Activated T-cell treated with anti-CD3 and anti-CD28 coated beads, Interleukin-2, amount 50 U/mL, for 24 hours (primary cell): ENCODE measurements at regions not wholly inside any gene's neighbourhood (a gene's known extent, or its start where the extent isn't known, plus 50 kb on each side); places are given as distances from the start of the nearest gene placed in this dataset.
"Not testable (repeated sequence)": the region's sequence is repeated elsewhere in the genome, so short reads cannot be mapped to it uniquely, and the experiment has no call there.

Source experiments
- DNase-seq: peaks from one replicate; pipeline ENCODE4 v3.0.0-alpha.2; 2020
- H3K27ac Mint-ChIP-seq: 2 replicates; pipeline ENCODE4 v1.8.0; 2020; ENCODE audit warnings: mild to moderate bottlenecking, mixed read lengths
- H3K27me3 Mint-ChIP-seq: 2 replicates; pipeline ENCODE4 v1.8.0; 2020; ENCODE audit warnings: mixed read lengths
- H3K36me3 Mint-ChIP-seq: 2 replicates; pipeline ENCODE4 v1.8.0; 2020; ENCODE audit warnings: low read depth, mixed read lengths
- H3K4me1 Mint-ChIP-seq: 2 replicates; pipeline ENCODE4 v1.8.0; 2020; ENCODE audit warnings: low read depth, mixed read lengths
- H3K4me3 Mint-ChIP-seq: 2 replicates; pipeline ENCODE4 v1.8.0; 2020; ENCODE audit warnings: mild to moderate bottlenecking, moderate library complexity, mixed read lengths
- H3K9me3 Mint-ChIP-seq: 2 replicates; pipeline ENCODE4 v1.8.0; 2020; ENCODE audit warnings: mixed read lengths

DNA sequence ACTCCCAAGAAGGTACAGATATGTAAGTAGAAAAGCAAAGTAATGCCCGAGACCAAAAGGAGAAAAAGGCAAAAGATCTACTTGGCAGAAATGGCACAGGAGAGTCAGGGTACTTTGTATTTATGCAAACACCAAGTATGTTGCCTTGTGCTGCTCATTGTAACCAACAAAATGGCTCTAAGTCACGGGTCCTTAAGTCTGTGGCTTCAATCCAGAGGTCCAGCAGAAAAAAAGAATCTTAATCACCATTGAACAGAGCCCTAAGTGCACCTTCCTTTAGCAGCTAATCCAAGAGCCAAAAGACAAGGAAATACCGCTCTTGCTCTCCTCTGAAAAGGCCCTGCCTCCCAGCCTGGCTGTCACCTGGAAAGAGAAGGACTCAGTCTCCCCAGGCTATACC, 324.9 kb upstream of the PPARGC1A start:
- Mint-ChIP-seq H3K4me3 (no peak overlapping the region), H3K27me3 (no peaks in the 10 kb centered on the region), H3K4me1 (no peaks in the 10 kb centered on the region), H3K36me3 (no peaks in the 10 kb centered on the region), H3K27ac (no peak overlapping the region), H3K9me3 (no peaks in the 10 kb centered on the region)
- DNase-seq = no peak

DNA sequence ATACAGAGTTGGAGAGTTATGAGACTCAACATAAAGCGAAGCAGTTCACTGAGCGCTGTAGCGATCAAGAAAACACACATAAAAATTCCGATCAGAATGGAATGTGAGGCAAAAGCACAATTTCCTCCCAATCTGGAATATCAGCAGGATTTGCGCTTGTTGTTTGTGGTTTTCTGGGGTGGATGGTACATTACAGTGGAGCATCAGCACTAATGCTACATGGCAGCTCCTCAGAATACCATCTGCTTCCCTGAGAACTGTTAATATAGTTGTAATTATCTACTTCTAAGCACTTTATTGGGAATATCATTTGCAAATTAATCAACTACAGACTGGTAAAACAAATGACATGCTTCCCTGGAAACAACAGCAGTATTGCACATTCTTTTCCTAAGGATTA, 324.1 kb upstream of the PPARGC1A start:
- no peak overlapping the region for H3K27ac Mint-ChIP-seq
- H3K9me3 Mint-ChIP-seq = no peaks in the 10 kb centered on the region
- DNase-seq = no peak
- H3K36me3 Mint-ChIP-seq = no peaks in the 10 kb centered on the region
- H3K4me1 Mint-ChIP-seq = no peaks in the 10 kb centered on the region
- no peaks in the 10 kb centered on the region for H3K27me3 Mint-ChIP-seq
- H3K4me3 Mint-ChIP-seq = no peak overlapping the region

DNA sequence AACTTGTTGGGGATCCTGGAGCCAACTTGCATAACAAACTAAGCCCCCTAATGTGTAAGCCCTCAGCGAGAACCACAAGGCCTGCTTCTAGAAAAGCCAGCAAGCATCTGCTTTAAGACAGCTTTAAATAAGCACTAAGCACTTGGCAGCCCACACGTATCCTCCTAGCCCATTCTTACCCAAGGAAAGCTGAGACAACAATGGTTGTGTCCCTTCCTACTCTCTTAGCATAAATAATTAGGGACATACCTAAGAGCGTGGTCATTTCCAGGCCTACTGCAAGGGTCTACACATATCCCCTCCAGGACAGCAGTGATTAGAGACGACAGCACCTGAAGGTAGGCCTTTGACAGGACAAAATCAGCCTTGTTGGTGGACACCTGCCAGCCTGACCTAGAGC, 322.8 kb upstream of the PPARGC1A start:
- H3K27me3 Mint-ChIP-seq = no peaks in the 10 kb centered on the region
- H3K27ac Mint-ChIP-seq = no peak overlapping the region
- H3K9me3 Mint-ChIP-seq = no peaks in the 10 kb centered on the region
- no peaks in the 10 kb centered on the region for H3K36me3 Mint-ChIP-seq
- no peak overlapping the region for H3K4me3 Mint-ChIP-seq
- H3K4me1 Mint-ChIP-seq = no peaks in the 10 kb centered on the region
- DNase-seq = no peak

DNA sequence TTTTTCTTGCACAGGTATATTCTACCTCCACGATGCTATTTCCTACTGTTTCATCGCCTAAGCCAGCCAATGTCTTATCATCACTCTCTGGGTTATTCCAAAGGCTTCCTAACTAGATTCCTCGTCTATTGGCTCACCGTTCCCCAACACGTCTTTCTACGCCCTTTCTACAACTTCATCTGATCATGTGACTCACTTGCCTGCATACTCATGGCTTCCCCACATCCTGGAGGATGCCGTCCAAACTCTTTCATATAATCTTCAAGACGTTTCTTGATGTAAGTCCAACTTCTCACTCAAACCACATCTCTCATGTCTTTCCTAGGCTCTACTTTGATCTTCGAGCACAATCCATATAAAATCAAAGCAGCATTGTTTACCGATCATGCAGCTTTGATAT, 322.0 kb upstream of the PPARGC1A start:
- no peak overlapping the region for H3K4me3 Mint-ChIP-seq
- no peaks in the 10 kb centered on the region for H3K36me3 Mint-ChIP-seq
- no peaks in the 10 kb centered on the region for H3K27me3 Mint-ChIP-seq
- DNase-seq = no peak
- no peaks in the 10 kb centered on the region for H3K4me1 Mint-ChIP-seq
- H3K27ac Mint-ChIP-seq = no peak overlapping the region
- H3K9me3 Mint-ChIP-seq = no peaks in the 10 kb centered on the region

DNA sequence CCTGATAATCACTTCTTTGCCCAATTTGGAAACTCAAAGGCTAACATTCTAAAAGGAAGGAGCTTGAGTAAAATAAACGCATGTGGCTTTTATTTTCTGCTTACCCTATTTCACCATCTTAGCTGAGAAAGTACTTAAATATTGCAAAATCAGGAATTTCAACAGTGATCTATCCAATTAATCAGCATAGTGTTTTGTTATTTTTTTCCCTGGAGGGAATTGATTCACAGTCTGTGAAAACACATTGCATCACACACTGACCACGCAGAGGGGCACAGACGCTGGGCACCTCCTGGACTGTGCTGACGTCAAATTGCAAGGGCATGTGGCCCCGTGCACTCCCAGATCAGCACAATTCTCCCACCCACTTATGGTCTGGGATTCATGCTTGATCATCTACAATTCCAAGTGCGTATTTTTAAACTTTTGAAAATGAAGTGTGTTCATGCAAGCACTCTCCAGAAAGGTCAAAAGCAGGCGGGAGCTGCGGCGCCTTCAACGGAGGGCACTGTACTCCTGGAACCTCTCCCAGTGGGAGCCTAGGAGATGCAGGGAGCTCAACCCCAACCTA, 320.6 kb upstream of the PPARGC1A start:
- no peaks in the 10 kb centered on the region for H3K9me3 Mint-ChIP-seq
- no peak overlapping the region for H3K4me3 Mint-ChIP-seq
- H3K27ac Mint-ChIP-seq = no peak overlapping the region
- no peaks in the 10 kb centered on the region for H3K27me3 Mint-ChIP-seq
- H3K4me1 Mint-ChIP-seq = no peaks in the 10 kb centered on the region
- no peak for DNase-seq
- H3K36me3 Mint-ChIP-seq = no peaks in the 10 kb centered on the region

DNA sequence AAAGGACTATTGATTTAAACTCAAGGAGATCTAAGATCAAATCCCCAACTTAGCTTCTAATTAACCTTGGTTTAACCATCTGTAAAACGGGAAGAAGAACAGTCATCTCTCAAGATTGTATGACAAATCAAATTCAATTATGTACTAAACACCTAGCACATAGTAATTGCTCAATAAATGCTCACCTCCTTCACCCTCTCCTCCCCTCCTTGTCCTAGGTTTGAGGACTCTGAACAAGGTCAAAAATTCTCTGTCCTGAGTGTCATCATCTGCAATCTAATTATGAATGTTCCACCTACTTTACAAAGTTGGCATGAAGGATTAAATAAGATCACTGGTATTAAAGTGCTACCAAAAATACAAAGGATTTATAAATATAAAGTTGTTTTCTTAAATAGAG, 320.1 kb upstream of the PPARGC1A start:
- H3K27me3 Mint-ChIP-seq = no peaks in the 10 kb centered on the region
- H3K4me1 Mint-ChIP-seq = no peaks in the 10 kb centered on the region
- no peak overlapping the region for H3K4me3 Mint-ChIP-seq
- DNase-seq = no peak
- H3K36me3 Mint-ChIP-seq = no peaks in the 10 kb centered on the region
- H3K9me3 Mint-ChIP-seq = no peaks in the 10 kb centered on the region
- no peak overlapping the region for H3K27ac Mint-ChIP-seq

DNA sequence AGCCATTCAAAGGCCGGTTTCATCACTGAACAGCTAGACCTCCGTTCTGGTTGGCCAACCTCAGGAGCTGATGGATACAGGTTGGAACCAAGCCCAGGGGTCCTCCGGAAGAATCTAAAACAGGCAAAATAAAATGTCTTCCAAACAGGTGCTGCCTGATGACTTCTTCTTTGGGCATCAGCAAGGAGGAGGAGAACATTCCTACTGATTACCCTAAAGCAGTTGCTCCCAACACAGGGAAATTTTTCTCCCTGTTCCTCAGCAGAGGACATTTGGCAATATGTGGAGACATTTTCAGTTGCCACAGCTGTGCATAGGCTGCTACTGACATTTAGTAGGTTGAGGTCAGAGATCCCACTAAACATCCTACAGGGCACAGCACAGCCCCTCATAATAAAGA, 319.3 kb upstream of the PPARGC1A start:
- Mint-ChIP-seq H3K4me3 (no peak overlapping the region), H3K4me1 (no peaks in the 10 kb centered on the region), H3K36me3 (no peaks in the 10 kb centered on the region), H3K27me3 (no peaks in the 10 kb centered on the region), H3K9me3 (no peaks in the 10 kb centered on the region), H3K27ac (no peak overlapping the region)
- DNase-seq = no peak

DNA sequence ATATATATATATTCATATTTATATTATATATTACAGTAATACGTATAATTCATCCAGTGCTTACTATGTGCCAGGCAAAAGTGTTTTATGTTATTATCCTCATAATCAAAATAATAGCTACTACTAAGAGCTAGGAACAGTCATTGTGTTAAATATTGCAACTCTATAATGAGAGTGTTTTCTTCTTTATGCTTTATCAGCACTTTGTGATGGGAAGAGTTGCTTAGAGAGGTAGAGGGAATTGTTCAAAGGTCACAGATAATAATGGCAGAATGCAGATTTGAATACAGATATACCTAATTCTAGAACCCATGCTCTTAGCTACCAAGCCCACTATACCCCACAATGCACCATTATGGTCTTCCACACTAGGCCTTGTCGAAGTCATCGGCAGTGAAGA, 318.8 kb upstream of the PPARGC1A start:
- H3K9me3 Mint-ChIP-seq = no peaks in the 10 kb centered on the region
- no peak for DNase-seq
- no peaks in the 10 kb centered on the region for H3K36me3 Mint-ChIP-seq
- H3K4me3 Mint-ChIP-seq = no peak overlapping the region
- H3K4me1 Mint-ChIP-seq = no peaks in the 10 kb centered on the region
- H3K27me3 Mint-ChIP-seq = no peaks in the 10 kb centered on the region
- H3K27ac Mint-ChIP-seq = no peak overlapping the region

DNA sequence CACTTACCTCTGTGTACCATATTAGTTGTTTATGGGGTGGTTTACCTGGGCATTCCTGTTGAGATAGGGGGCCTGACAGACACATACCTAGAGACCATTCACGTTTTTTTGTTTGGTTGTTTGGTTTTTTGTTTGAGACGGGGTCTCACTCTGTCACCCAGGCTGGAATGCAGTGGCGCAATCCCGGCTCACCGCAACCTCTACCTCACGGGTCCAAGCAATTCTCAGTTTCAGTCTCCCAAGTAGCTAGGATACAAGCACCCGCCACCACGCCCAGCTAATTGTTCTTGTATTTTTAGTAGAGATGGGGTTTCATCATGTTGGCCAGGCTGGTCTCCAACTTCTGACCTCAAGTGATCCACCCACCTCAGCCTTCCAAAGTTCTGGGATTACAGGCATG, 314.9 kb upstream of the PPARGC1A start:
- not testable (repeated sequence) for H3K4me1 Mint-ChIP-seq, H3K27me3 Mint-ChIP-seq, H3K9me3 Mint-ChIP-seq, DNase-seq, H3K27ac Mint-ChIP-seq, H3K4me3 Mint-ChIP-seq, H3K36me3 Mint-ChIP-seq

DNA sequence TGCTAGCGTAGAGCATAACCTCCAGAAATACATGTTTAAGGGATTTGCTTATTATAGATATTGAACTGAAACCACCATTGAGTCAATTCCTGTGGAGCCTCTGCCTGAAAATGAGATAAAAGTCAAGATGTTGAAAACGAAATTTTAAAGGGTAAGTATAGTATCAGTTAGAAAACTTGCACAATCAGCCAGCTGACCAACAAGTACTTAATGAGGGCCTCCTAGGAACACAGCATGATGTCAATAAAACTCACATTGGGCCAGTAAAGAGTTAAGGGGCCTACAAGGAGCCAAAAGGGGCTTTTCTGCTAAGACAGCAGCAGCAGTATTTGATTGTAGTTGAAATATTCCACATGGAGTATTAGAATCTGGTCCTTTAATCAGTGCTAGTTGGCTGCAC, 314.1 kb upstream of the PPARGC1A start:
- Mint-ChIP-seq H3K27ac (no peak overlapping the region), H3K4me1 (no peaks in the 10 kb centered on the region), H3K36me3 (no peaks in the 10 kb centered on the region), H3K4me3 (no peak overlapping the region), H3K27me3 (no peaks in the 10 kb centered on the region), H3K9me3 (no peaks in the 10 kb centered on the region)
- DNase-seq = no peak

DNA sequence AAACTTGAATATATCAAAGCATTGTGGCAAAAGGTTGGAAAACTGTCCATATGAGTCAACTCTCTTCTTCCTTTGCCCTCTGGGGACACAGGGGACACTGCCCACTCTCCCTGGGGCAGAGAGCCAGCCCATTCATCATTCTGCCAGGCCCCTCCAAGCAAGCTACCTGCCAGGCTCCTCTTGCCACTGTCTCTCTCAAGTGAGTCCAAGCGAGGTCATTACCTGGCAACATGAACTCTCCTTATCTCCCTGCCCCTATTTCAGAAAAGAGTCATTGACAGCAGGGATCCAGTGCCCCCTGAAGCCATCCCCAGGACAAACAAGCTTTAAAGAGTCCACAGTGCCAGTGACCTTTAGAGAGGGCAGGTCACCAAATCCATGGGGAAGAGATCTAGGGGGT, 312.7 kb upstream of the PPARGC1A start:
- no peaks in the 10 kb centered on the region for H3K27me3 Mint-ChIP-seq
- no peaks in the 10 kb centered on the region for H3K36me3 Mint-ChIP-seq
- no peak overlapping the region for H3K4me3 Mint-ChIP-seq
- no peak for DNase-seq
- H3K9me3 Mint-ChIP-seq = no peaks in the 10 kb centered on the region
- no peak overlapping the region for H3K27ac Mint-ChIP-seq
- no peaks in the 10 kb centered on the region for H3K4me1 Mint-ChIP-seq

DNA sequence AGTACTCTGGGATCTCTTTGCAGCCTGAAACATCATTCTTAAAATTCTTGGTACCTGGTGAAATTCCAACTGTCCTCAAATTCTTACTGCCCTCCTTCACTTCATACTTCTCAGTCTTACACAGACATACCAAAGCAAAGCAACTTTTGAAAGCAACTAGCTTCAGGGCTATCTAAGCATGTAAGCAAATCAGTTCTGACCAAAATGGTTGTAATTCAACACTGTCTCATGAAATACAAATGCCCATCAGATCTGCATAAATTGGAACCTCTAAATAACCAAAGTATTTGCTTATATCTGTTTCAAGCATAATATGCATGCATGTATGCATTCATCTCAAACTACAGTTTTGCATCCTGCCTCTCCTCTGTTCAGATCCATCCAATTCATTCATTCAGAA, 308.1 kb upstream of the PPARGC1A start:
- Mint-ChIP-seq H3K4me1 (no peaks in the 10 kb centered on the region), H3K27ac (no peak overlapping the region), H3K36me3 (no peaks in the 10 kb centered on the region), H3K27me3 (no peaks in the 10 kb centered on the region), H3K9me3 (no peaks in the 10 kb centered on the region), H3K4me3 (no peak overlapping the region)
- DNase-seq = no peak

DNA sequence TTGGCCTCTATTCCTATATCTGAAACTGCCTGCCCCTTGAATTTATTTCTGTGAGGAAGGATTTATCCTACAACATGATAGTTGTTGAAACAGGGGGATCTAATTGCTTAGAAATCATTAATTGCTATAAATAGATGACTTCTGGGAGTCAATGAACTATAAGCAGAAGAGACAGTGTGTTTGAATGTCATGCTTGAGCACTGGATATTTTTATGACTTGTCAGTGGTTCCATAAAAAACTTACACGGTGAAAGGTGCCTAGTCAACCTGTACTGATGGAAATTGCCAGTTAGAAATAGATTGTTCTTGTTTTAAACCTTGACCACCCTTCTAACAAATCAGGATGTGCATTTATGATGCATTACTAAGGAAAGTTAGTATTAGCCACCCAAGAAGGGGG, 306.9 kb upstream of the PPARGC1A start:
- Mint-ChIP-seq H3K4me3 (no peak overlapping the region), H3K4me1 (no peaks in the 10 kb centered on the region), H3K9me3 (no peaks in the 10 kb centered on the region), H3K27me3 (no peaks in the 10 kb centered on the region), H3K36me3 (no peaks in the 10 kb centered on the region), H3K27ac (no peak overlapping the region)
- no peak for DNase-seq

DNA sequence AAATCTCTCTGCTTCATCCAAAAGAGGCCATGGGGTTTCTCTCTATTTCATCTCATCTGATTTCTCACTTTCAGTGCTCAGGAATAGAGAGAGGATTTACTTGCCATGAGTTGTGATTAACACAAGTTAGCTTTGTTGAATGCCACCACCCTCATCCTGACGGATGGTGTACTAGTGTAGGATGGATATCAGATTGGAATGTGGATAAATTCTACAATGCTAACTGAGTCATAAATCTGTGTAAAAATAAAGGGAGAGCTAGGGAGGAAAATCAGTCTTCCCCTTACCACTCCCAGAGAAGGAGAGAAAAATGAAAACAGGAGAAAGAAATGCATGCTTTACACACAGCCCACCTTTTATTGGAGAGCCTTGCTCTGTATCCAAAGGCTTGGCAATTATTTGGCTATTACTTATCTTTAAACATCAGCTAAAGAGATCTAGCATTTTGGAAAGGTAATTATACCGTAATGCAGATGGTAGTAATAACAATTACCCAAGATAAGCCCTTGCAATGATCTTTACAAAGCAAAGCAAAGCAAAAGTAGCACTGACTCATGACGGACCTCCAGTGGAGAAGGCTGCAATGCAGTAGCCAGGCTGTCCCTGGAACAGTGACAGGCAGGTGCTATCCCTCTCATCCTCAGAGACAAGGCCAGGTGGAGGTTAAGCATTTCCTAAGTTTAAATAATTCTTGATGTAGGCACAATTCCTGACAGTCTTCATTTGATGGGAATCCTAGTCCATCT, 306.3 kb upstream of the PPARGC1A start:
- Mint-ChIP-seq H3K27me3 (no peaks in the 10 kb centered on the region), H3K36me3 (no peaks in the 10 kb centered on the region), H3K4me1 (no peaks in the 10 kb centered on the region), H3K9me3 (no peaks in the 10 kb centered on the region), H3K4me3 (no peak overlapping the region), H3K27ac (no peak overlapping the region)
- no peak for DNase-seq

DNA sequence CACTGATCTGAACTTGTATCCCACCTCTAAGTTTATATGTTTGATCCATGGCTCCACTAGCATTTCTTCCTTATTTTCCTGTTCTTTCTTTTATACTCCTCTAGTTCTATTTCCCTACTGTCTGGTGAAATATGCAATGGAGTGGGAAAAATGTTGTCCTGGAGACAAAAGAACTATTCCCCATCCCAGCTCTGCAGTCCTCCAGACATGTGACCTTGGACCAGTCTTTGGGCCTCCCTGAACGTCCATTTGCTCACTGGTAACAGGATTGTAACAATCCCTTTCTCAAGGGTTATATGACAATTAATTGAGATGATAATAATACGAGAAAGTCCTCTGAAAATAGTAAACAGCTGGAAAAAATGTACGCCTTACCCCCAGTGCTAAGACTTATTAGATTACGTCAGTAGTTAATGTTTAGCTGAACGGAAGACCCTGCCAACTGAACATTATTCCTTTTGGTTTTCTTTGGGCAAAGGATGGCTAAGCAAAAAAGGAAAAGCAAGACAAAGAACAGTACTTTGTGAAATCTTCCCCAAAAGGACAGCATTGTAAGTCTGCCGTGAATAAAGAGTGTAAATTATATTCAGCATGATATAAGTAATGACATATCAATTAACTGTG, 302.3 kb upstream of the PPARGC1A start:
- H3K4me1 Mint-ChIP-seq = no peaks in the 10 kb centered on the region
- no peaks in the 10 kb centered on the region for H3K9me3 Mint-ChIP-seq

More for the DNA sequence above, 302.3 kb upstream of the PPARGC1A start:
- no peaks in the 10 kb centered on the region for H3K27me3 Mint-ChIP-seq
- no peaks in the 10 kb centered on the region for H3K36me3 Mint-ChIP-seq
- H3K27ac Mint-ChIP-seq = no peak overlapping the region
- H3K4me3 Mint-ChIP-seq = no peak overlapping the region
- no peak for DNase-seq
